CD1c-positive myeloid dendritic cell (primary cell): ENCODE measurements at regions not wholly inside any gene's neighbourhood (a gene's known extent, or its start where the extent isn't known, plus 50 kb on each side); places are given as distances from the start of the nearest gene placed in this dataset.
"Not testable (repeated sequence)": the region's sequence is repeated elsewhere in the genome, so short reads cannot be mapped to it uniquely, and the experiment has no call there.

Experiments
- DNase-seq: peaks from one replicate; pipeline ENCODE4 v3.0.0-alpha.2; 2016; ENCODE audit errors: extremely low spot score

DNA sequence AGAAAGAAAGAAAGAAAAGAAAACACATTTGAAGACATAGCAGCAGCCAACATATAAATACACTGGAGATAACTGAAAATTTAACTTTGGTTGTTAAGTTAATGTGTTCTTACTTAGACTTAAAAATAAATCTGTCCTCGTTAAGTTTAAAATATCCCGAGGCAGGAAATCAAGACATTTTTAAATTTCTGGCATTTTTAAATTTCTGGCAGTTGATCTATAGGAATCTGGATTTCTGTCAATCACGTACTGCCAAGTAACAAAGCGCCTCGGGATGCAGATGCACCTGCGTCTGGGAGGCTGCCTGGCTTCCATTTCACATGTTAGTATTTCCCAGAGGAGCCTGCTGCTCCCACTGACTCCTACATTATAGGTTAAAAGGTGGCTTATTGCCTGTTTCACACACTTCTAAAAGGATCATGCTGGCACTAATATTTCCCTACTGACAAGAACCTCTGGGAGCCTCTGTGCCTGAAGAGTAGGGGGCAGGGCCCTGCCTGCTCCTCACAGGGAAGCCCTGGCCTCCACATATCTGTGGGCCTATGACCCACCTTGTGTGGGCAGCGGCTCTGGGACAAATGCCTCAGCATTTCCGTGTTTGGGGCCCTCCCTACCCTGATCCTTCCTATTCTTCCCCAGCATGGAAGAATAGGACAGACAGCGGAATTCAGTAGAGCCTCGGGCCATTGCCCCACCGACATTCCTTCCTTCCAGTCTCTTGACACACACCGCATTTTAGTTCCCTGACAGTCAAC lies 62.8 kb upstream of the ATP12A start:
- DNase-seq: no peak

DNA sequence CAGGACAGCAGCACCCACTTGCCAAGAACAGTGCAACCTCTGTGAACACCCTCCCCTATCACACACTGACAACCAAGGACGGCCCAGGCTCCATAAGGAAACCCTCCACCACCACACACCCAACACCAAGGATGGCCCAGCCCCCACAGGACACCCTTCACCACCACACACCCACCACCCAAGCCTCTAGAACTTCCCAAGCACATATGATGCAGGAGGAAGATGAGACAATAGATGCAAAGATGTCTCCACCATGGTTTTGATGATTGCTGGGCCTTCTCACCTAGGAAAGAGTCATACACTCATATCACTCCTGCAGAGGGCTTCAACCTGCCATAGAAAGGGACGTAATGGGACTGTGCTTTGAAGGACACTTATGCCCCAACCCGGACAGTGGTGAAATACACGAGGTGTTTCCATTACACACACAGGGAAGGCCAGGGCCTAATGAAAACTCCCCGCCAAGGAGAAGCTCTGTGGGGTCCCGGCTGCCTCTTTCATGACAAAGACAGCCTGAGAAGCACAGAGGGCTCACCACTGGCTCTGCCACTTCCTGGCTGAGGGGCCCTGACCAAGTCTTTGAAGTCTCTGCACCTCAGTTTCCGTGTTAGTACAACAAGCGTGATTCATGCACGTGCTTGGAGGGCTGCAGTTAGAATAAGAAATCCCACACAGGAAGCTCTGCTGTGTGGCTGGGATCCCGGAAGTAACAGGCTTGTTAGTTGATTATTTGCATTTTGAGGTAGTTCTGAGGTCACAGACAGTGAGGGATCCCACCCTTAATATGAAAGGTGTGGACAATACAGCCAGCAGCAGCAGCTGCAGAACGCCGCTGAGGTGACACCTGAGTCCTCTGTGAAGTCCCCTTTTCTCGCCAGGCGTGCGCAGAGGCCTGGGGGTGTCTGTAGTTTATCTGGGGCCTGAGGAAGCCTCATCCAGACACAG lies 61.9 kb upstream of the ATP12A start:
- DNase-seq: peak; percentile 45

DNA sequence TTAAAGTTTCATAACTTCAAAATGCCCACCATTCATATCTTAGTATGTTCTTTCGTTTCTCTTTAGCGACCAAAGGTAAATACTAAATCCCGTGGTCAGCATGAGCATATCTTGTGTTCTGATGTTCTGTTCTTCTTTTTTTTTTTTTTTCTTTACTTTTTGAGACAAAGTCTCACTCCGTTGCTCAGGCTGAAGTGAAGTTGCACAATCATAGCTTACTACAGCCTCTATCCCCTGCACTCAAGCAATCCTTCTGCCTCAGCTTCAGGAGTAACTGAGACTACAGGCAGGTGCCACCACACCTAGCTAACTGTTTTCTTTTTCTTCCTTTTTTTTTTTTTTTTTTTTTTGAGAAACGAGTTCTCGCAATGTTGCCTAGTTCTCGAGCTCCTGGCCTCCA lies 60.9 kb upstream of the ATP12A start:
- no peak for DNase-seq

DNA sequence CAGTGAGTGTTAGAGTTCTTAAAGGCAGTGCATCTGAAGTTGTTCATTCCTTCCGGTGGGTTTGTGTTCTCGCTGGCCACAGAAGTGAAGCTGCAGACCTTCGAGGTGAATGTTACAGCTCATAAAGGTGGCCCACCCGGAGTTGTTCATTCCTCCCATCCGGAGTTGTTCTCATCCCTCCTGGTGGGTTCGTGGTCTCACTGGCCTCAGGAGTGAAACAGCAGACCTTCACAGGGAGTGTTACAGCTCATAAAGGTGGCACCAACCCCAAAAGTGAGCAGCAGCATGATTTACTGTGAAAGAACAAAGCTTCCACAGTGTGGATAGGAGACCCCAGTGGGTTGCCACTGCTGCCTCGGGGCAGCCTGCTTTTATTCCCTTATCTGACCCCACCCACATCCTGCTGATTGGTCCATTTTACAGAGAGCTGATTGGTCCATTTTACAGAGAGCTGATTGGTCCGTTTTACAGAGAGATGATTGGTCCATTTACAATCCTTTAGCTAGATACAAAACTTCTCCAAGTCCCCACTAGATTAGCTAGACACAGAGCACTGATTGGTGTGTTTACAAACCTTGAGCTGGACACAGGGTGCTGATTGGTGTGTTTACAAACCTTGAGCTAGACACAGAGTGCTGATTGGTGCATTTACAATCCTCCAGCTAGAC lies 57.6 kb upstream of the ATP12A start:
- DNase-seq: not testable (repeated sequence)

DNA sequence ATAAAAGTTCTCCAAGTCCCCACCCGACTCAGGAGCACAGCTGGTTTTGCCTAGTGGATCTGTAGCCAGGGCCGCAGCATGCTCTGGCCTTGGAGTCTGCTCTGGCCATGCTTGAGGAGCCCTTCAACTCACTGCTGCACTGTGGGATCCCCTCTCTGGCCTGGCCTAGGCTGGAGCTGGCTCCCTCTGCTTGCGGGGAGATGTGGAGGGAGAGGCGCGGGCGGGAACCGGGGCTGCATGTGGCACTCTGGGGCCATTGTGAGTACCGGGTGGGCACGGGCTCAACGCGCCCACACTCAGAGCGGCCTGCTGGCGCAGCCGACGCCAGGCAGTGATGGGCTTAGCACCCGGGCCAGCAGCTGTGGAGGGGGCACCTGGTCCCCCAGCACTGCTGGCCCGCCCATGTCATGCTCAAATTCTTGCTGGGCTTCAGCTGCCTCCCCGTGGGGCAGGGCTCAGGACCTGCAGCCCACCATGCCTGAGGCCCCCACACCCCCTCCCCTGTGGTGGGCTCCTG lies 57.0 kb upstream of the ATP12A start:
- no peak for DNase-seq

DNA sequence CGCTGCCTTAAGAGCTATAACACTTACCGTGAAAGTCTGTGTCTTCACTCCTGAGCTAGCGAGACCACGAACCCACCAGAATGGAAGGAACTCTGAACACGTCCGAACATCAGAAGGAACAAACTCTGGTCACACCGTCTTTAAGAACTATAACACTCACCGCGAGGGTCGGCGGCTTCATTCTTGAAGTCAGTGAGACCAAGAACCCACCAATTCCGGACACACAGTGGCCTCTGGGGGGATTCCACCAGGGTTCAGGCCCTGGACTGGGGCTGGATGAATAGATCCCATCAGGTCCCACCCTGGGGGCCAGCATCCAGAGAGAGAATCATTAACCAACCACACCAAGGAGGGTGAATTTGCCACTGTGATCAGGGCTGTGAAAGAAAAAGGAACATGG lies 55.8 kb upstream of the ATP12A start:
- no peak for DNase-seq

DNA sequence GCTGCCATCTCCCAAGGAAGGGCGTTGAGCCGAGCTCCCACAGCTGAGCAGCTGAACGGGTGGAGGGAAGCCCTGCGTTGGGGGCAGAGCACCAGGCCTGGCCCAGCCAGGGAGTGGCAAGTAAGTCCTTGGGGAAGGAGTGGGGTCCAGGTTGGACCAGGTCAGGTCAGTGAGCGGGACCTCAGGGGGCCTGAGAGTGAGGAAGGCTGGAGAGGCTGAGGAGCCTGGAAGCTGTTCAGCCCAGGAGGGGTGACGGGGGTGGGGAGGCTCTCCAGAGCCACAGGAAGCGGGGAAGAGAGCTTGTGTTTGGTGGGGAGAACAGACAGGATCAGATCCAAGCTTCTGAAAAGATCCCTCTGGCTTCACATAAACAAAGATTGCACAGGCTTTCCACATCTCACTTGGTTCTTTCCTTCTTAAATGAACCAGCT lies 55.4 kb upstream of the ATP12A start:
- no peak for DNase-seq

DNA sequence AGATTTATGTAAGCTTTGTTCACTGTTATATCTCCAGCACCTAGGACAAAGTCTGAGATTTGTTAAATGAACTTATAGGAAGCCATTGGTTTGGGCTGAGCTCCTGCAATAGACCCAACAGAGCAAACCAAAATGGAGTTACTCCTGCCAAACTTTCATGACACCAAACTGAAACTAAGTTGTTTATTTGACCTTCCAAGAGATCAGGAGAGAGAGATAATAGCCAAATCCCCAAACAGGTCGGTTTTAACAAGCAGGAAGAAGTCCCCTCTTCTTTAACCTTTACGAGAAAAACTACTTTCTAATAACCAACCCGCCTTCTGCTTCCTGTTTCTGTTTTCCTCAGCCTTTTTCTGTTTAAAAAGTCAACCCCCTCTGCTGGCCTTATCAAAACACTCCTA lies 54.9 kb upstream of the ATP12A start:
- DNase-seq: peak; percentile 21

DNA sequence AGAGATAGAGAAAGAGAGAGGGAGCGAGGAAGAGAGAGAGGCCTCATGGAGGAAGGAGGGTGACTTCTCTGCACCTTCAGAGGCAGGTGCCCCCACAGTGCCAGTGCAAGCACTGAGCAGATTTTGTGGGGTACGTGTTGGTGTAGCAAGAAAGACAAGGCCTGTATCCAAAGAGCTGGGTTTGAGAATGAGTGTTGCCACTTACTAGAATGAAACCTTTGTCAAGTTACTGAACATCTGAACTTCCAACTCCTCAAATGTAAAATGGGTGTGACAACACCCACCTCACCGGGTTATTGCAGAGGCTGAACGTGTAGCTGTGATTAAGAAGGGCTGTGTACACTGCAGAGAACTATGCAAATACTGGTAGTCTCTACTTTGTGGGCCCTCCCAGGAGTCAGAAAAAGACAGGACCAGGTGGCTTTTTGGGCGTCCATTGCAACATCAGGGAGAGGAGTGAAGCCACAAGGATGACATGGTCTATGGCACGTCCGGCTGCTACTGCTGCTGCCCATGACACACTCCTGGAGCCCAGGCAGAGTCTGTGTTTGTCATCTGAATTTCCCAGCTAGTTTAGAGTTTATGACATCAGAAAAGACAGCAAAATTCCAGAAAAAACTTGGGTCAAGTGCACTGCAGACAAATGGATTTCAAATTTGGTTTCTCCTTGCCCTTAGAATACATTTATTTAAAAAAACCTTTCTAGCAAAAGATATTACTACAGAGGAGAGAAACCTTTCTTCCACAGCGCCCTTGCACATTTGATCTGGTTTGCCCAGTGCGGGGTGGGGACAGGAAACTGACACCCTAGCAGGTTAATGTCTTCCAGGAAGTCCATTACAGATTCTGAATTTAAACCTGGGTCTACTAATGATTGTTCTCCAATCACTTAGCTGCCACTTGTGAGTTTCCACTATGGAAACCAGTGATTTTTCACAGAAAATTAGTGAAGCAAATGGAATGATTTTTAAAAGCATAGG lies 54.0 kb upstream of the ATP12A start:
- DNase-seq: no peak

DNA sequence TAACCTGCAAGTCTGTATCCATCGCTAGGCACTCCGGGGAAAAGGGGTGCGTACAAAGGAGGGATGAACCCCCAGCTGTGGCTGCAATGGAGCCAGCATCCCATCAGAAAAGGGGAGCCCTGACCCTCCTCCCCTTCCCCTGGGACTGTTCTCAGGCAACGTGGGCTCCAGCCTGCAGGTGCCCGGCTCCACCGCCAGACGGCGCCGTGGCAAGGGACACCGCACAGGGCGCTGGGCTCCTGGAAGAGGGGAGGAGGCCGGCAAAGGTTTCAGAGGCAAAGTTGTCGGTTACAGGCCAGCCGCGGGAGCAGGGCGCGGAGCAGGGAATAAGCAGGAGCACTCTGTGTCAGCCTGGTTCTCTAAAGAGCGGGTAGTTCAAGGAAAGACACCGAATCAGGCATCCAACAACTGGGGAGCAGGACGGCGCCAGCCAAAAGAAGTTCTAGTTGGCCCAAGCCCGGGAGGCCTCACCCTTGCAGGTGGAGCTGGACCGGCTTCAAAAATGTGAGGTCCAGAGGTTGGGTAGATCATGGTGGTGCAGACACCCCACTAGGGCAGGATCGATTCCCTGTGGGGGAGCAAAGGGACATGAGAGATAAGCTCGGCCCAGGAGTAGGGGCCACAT lies 53.0 kb upstream of the ATP12A start:
- no peak for DNase-seq

DNA sequence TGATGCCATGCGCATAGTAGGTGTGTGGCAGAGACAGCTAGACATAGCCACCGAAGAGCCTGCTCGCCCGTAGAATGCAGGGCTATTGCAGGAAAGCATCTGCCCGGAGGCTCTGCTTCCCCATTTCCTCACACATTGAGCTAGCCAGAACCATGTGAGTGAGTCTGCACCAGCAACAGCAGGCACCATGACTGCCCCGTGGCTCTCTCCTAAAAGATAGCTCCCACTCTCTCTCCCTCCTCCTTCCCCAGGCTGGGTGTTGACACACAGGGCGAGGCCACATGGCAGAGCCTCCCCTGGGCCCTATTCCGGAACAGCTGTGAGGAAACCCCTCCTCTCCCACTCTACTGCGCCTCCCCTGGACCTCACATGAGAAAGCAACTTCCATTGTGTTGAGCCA lies 52.3 kb upstream of the ATP12A start:
- DNase-seq: peak; percentile 18

DNA sequence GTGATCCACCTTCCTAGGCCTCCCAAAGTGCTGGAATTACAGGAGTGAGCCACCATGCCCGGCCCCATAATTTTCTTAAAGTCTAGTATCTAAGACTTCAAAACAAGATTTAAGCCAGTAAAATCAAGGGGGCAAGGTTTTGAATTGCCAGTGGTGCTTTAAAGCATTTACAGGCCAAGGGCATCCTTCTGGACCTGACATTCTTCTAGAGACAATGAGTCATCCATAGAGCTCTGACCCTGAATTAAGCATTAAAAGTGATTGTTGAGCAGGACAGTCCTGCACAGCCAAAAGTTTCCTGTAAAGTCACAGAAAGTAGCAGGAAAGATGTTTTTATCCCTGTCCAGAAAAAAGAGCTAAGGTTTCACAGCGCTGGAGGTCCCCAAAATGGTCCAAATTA lies 50.9 kb upstream of the ATP12A start:
- no peak for DNase-seq

DNA sequence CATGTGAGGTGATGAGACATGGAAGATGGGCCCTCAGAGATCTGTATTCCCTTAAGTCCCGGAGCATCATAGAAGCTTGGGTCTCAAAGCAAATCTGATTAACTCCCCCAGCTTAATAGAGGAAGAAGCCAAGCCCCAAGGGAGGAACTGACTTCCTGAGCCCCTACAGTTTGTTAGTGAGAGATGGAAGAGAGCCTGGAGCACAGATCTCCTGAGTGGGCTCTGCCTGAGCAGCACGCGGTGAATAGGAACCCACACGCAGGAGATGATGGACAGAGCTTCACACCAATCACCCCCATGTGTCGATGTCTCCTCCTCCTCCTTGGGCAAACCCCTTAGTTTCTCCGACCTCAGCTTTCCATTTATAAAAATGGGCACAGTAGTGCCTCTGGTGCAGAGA lies 50.1 kb upstream of the ATP12A start:
- DNase-seq: no peak
